ENCODE measurements at regions not wholly inside any gene's neighbourhood (a gene's known extent, or its start where the extent isn't known, plus 50 kb on each side); places are given as distances from the start of the nearest gene placed in this dataset.

- Histone ChIP-seq H3K4me3 (ENCODE audit: low read length) (no peak overlapping the region), H3K27me3 (ENCODE audit: control insufficient read depth, insufficient read depth, low read length, poor library complexity, severe bottlenecking) (no peaks in the 10 kb centered on the region), H3K4me1 (ENCODE audit: control insufficient read depth, insufficient read depth, low read length) (no peaks in the 10 kb centered on the region), H3K9ac (ENCODE audit: extremely low read depth, low read length, poor library complexity, severe bottlenecking) (no peak overlapping the region), H3K36me3 (ENCODE audit: control insufficient read depth, insufficient read depth, low read length) (no peaks in the 10 kb centered on the region), H3K27ac (ENCODE audit: low read depth, low read length) (no peak overlapping the region), H3K9me3 (ENCODE audit: control insufficient read depth, low read length) (no peaks in the 10 kb centered on the region)
- H3K4me1 Mint-ChIP-seq = no peaks in the 10 kb centered on the region
- H3K9me3 Mint-ChIP-seq = no peaks in the 10 kb centered on the region
- WGBS, 2 experiments (ENCODE audit: insufficient coverage in 1 of 2, insufficient read length in 1 of 2) = 88 to 92% methylated on average over 1 to 6 of the region's 6 CpGs
- no peak overlapping the region for H3K4me3 Mint-ChIP-seq
- H3K36me3 Mint-ChIP-seq (ENCODE audit: low read depth) = no peaks in the 10 kb centered on the region
- no peaks in the 10 kb centered on the region for H3K27me3 Mint-ChIP-seq (ENCODE audit: insufficient read depth)
- TF ChIP-seq CTCF (conservative IDR thresholded peaks at IDR 0.05) = no peak
- DNase-seq = no peak
- no peak overlapping the region for H3K27ac Mint-ChIP-seq
These were observed 157.8 kb downstream of the RELL1 start for GRCh38 chr4:37528166-37528885.

- Mint-ChIP-seq H3K27me3 (ENCODE audit: insufficient read depth) (no peaks in the 10 kb centered on the region), H3K4me3 (no peak overlapping the region), H3K36me3 (ENCODE audit: low read depth) (no peaks in the 10 kb centered on the region), H3K27ac (no peak overlapping the region), H3K9me3 (peaks cover 4% of the 10 kb centered on the region), H3K4me1 (no peaks in the 10 kb centered on the region)
- no peak for DNase-seq
- Histone ChIP-seq H3K9ac (ENCODE audit: extremely low read depth, low read length, poor library complexity, severe bottlenecking) (no peak overlapping the region), H3K9me3 (ENCODE audit: control insufficient read depth, low read length) (no peaks in the 10 kb centered on the region), H3K4me1 (ENCODE audit: control insufficient read depth, insufficient read depth, low read length) (no peaks in the 10 kb centered on the region), H3K27me3 (ENCODE audit: control insufficient read depth, insufficient read depth, low read length, poor library complexity, severe bottlenecking) (no peaks in the 10 kb centered on the region), H3K27ac (ENCODE audit: low read depth, low read length) (no peak overlapping the region), H3K36me3 (ENCODE audit: control insufficient read depth, insufficient read depth, low read length) (no peaks in the 10 kb centered on the region), H3K4me3 (ENCODE audit: low read length) (no peak overlapping the region)
- WGBS, 2 experiments (ENCODE audit: insufficient coverage in 1 of 2, insufficient read length in 1 of 2) = 96% methylated on average over 2 of the region's 2 CpGs; no CpG with 5 or more reads in 1 of the 2 experiments
- peak; percentile 51 for TF ChIP-seq CTCF (conservative IDR thresholded peaks at IDR 0.05)
These were observed 161.9 kb downstream of the RELL1 start for GRCh38 chr4:37524267-37524666.

- peak; percentile 50 for TF ChIP-seq CTCF (conservative IDR thresholded peaks at IDR 0.05)
- H3K4me1 Mint-ChIP-seq = no peaks in the 10 kb centered on the region
- Histone ChIP-seq H3K9ac (ENCODE audit: extremely low read depth, low read length, poor library complexity, severe bottlenecking) (no peak overlapping the region), H3K27me3 (ENCODE audit: control insufficient read depth, insufficient read depth, low read length, poor library complexity, severe bottlenecking) (no peaks in the 10 kb centered on the region), H3K9me3 (ENCODE audit: control insufficient read depth, low read length) (no peaks in the 10 kb centered on the region), H3K4me3 (ENCODE audit: low read length) (no peak overlapping the region), H3K4me1 (ENCODE audit: control insufficient read depth, insufficient read depth, low read length) (no peaks in the 10 kb centered on the region), H3K36me3 (ENCODE audit: control insufficient read depth, insufficient read depth, low read length) (no peaks in the 10 kb centered on the region), H3K27ac (ENCODE audit: low read depth, low read length) (no peak overlapping the region)
- WGBS, 2 experiments (ENCODE audit: insufficient coverage in 1 of 2, insufficient read length in 1 of 2) = 0% methylated on average over 1 of the region's 1 CpG; no CpG with 5 or more reads in 1 of the 2 experiments
- no peaks in the 10 kb centered on the region for H3K36me3 Mint-ChIP-seq (ENCODE audit: low read depth)
- H3K27ac Mint-ChIP-seq = no peak overlapping the region
- no peak for DNase-seq
- H3K9me3 Mint-ChIP-seq = peaks cover 4% of the 10 kb centered on the region
- no peaks in the 10 kb centered on the region for H3K27me3 Mint-ChIP-seq (ENCODE audit: insufficient read depth)
- no peak overlapping the region for H3K4me3 Mint-ChIP-seq
These were observed 163.2 kb downstream of the RELL1 start for GRCh38 chr4:37522996-37523395.

Measured in endodermal cell (in vitro differentiated cells).